ENCODE measurements at regions not wholly inside any gene's neighbourhood (a gene's known extent, or its start where the extent isn't known, plus 50 kb on each side); places are given as distances from the start of the nearest gene placed in this dataset.
A peak's percentile ranks its signal among the peaks of the same experiment; 100 is the strongest.

DNA sequence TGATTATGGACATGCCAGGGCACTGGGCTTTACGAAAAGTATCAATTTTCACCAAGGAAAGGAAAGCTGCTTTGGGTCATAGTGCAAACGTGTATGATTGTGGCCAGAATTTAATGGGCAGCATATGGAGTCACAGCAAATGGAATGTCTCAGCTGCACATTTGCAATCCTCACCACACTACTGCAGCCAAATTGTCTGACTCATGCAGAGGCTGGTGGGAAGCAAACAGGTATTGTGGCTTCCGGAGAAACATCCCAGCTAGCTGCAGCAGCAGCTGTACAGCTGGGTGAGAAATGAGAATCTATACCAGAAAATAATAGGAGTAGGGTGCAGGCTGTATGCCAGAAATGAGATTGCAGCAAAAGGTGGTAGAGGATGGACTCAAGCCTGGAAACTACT is 374.7 kb upstream of the VWC2 start:
- DNase-seq (ENCODE audit: low read depth) = peak; percentile 0
- TF ChIP-seq, protein P1, sequence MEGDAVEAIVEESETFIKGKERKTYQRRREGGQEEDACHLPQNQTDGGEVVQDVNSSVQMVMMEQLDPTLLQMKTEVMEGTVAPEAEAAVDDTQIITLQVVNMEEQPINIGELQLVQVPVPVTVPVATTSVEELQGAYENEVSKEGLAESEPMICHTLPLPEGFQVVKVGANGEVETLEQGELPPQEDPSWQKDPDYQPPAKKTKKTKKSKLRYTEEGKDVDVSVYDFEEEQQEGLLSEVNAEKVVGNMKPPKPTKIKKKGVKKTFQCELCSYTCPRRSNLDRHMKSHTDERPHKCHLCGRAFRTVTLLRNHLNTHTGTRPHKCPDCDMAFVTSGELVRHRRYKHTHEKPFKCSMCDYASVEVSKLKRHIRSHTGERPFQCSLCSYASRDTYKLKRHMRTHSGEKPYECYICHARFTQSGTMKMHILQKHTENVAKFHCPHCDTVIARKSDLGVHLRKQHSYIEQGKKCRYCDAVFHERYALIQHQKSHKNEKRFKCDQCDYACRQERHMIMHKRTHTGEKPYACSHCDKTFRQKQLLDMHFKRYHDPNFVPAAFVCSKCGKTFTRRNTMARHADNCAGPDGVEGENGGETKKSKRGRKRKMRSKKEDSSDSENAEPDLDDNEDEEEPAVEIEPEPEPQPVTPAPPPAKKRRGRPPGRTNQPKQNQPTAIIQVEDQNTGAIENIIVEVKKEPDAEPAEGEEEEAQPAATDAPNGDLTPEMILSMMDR (IDR thresholded peaks at IDR 0.05; ENCODE audit: low read length, missing control alignments) = no peak
- no peak overlapping the region for H3K4me3 ChIP-seq (replicated peaks; ENCODE audit: low read depth, low read length)

DNA sequence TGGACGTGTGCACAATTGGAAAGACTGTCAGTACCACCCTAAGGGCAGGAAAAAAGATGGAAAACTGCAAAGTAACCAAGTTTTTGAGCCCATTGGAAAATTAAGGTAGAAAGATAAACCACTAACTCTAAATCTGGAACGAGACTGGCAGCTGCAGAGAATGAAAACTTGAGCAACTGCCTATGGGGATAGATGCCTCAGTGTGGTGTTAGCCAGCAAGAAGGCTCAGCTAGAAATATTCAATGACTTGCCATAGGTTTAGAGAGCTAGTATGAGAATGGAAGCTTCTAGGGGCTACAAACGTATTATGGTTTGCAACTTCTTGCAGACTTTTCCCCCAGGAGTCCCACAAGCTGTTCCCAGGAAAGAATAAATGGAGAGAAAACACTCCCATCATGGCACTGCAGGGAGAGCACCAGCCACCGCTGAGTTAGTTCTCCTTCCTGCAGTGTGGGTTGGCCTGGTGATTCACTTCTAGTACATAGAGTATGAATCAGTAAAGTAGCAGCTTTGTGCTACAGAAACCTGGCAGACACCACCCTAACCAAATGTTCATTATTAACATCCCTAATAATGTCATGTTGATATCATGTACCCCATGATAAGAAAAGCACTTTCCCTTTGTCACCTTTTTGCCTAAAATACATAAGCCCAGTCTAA is 372.4 kb upstream of the VWC2 start:
- DNase-seq (ENCODE audit: low read depth) = no peak
- TF ChIP-seq, protein P1 (IDR thresholded peaks at IDR 0.05; ENCODE audit: low read length, missing control alignments) = no peak
- H3K4me3 ChIP-seq (replicated peaks; ENCODE audit: low read depth, low read length) = no peak overlapping the region

DNA sequence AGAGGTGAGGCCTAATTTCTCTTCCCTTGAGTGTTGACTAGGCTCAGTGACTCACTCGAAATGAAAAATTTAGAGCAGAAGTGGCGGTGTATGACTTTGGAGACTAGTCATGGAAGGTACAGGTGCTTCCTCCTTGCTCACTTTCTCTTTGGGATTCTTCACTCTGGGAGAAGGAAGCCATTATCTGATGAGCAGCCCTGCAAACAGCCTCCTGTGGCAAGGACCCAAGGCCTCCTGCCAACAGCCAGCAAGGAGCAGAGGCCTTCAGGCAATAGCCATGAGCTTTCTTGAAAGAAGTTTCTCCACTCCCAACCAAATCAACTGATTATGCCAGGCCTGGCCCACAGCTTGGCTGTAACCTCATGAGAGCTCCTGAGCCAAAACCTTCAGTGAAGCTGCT is 369.6 kb upstream of the VWC2 start:
- no peak overlapping the region for H3K4me3 ChIP-seq (replicated peaks; ENCODE audit: low read depth, low read length)
- TF ChIP-seq, protein P1 (IDR thresholded peaks at IDR 0.05; ENCODE audit: low read length, missing control alignments) = no peak
- DNase-seq (ENCODE audit: low read depth) = no peak

DNA sequence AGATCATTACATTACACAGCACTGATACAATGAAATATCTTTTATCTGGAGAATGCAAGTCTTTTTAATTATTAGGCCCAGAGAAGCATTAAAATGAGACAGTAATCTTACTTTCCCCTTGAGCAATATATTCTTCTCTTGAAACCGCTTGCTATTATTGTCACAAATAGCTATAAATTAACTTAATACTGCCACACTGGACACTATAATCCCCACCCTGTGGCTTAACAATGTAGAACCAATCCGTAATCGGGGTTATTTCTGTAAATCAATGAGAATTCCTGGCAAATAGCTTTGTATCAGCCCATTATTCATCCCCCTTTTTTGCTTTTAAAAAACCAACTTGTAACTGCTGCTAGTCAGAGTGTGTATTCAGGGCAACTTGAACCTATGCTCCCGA is 366.2 kb upstream of the VWC2 start:
- H3K4me3 ChIP-seq (replicated peaks; ENCODE audit: low read depth, low read length) = no peak overlapping the region
- TF ChIP-seq, protein P1 (IDR thresholded peaks at IDR 0.05; ENCODE audit: low read length, missing control alignments) = no peak
- DNase-seq (ENCODE audit: low read depth) = no peak

DNA sequence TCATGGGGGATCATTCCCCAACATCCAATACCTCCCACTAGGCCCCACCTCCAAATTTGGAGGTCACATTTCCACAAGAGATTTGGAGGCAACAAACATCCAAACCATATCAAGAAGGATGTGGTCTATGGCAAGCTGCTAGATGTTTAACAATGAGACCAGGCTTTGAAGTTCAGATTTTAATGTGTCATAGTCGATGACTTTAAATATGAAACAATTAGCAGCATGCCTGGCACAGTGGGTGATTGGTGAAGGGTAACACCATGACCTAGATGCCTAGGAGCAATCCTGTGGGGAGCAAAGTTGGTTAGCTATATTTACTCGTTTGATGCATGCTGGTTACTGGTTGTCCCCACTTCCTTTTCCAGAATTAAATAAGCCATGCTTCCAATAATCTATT is 356.4 kb upstream of the VWC2 start:
- no peak overlapping the region for H3K4me3 ChIP-seq (replicated peaks; ENCODE audit: low read depth, low read length)
- TF ChIP-seq, protein P1 (IDR thresholded peaks at IDR 0.05; ENCODE audit: low read length, missing control alignments) = no peak
- no peak for DNase-seq (ENCODE audit: low read depth)

DNA sequence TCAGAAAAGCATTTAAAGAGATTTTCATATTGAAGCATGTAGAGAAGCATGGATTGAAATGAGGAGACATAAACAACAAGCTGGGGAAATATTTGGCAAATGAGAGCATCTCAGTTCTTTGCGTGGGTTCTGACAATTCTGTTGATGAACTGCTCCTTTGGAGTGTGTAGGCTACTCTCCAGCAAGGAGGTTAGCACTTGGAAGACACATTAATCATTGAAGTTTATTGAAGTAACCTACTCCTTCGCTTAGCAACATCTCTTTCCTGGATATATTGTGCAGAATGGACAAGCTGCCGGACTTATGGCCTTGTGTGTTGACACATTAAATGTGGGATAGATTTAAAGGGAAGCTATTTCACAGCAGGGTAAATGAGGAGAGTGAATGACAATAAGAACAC is 354.5 kb upstream of the VWC2 start:
- H3K4me3 ChIP-seq (replicated peaks; ENCODE audit: low read depth, low read length) = no peak overlapping the region
- TF ChIP-seq, protein P1 (IDR thresholded peaks at IDR 0.05; ENCODE audit: low read length, missing control alignments) = no peak
- no peak for DNase-seq (ENCODE audit: low read depth)

DNA sequence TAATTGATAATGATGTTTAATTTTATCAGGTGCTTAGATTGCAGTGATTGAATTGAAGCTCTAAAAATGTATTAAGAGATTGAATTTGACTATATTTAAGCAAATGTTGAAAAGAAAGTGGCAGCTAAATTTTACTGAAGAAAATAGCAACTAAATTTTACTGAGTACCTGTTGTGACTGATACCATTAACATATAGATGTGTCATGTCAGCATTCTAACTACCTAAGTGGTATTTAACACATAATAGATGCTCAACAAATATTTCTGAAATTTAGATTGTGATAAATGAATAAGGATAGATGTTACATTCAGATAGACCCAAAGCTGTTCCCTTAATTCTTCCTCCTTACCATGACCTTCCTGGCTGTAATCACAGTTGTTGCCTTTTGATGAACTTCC is 350.9 kb upstream of the VWC2 start:
- DNase-seq (ENCODE audit: low read depth) = no peak
- TF ChIP-seq, protein P1 (IDR thresholded peaks at IDR 0.05; ENCODE audit: low read length, missing control alignments) = no peak
- H3K4me3 ChIP-seq (replicated peaks; ENCODE audit: low read depth, low read length) = no peak overlapping the region
